Hepatic stellate cell (primary cell): ENCODE measurements at regions not wholly inside any gene's neighbourhood (a gene's known extent, or its start where the extent isn't known, plus 50 kb on each side); places are given as distances from the start of the nearest gene placed in this dataset.
"Not testable (repeated sequence)": the region's sequence is repeated elsewhere in the genome, so short reads cannot be mapped to it uniquely, and the experiment has no call there.

Experiments used
- DNase-seq: peaks from one replicate; pipeline ENCODE4 v3.0.0; 2011; ENCODE audit warnings: low spot score

GRCh38 chr4:110424144-110424543 is 51.8 kb upstream of the ENPEP start:
- DNase-seq = no peak

- DNase-seq = no peak
Measured at GRCh38 chr4:110418641-110419040, 57.3 kb upstream of the ENPEP start.

- DNase-seq = no peak
Measured at GRCh38 chr4:110417136-110417535, 58.8 kb upstream of the ENPEP start.

- DNase-seq = no peak
Measured at GRCh38 chr4:110415478-110415877, 60.5 kb upstream of the ENPEP start.

GRCh38 chr4:110415041-110415440 is 60.9 kb upstream of the ENPEP start:
- no peak for DNase-seq

- DNase-seq = no peak
Measured at GRCh38 chr4:110414561-110414920, 61.4 kb upstream of the ENPEP start.

- not testable (repeated sequence) for DNase-seq
Measured at GRCh38 chr4:110413807-110414560, 62.0 kb upstream of the ENPEP start.

GRCh38 chr4:110412354-110413065 is 63.4 kb upstream of the ENPEP start:
- DNase-seq = no peak

- no peak for DNase-seq
Measured at GRCh38 chr4:110411574-110412011, 64.4 kb upstream of the ENPEP start.

- DNase-seq = not testable (repeated sequence)
Measured at GRCh38 chr4:110410853-110411573, 64.9 kb upstream of the ENPEP start.

GRCh38 chr4:110400086-110400485 is 75.9 kb upstream of the ENPEP start:
- DNase-seq = no peak

GRCh38 chr4:110399046-110399445 is 76.9 kb upstream of the ENPEP start:
- not testable (repeated sequence) for DNase-seq

GRCh38 chr4:110396963-110397362 is 79.0 kb upstream of the ENPEP start:
- DNase-seq = no peak

- no peak for DNase-seq
Measured at GRCh38 chr4:110395421-110395820, 80.5 kb upstream of the ENPEP start.

- DNase-seq = no peak
Measured at GRCh38 chr4:110394871-110395270, 81.1 kb upstream of the ENPEP start.

GRCh38 chr4:110381784-110382183 is 94.2 kb upstream of the ENPEP start:
- no peak for DNase-seq

GRCh38 chr4:110372485-110372884 is 103.5 kb upstream of the ENPEP start:
- DNase-seq = no peak

- DNase-seq = no peak
Measured at GRCh38 chr4:110371016-110371770, 104.8 kb upstream of the ENPEP start.

GRCh38 chr4:110368409-110368808 is 107.5 kb upstream of the ENPEP start:
- no peak for DNase-seq

GRCh38 chr4:110367156-110367555 is 108.8 kb upstream of the ENPEP start:
- DNase-seq = no peak

- DNase-seq = no peak
Measured at GRCh38 chr4:110365761-110366160, 110.2 kb upstream of the ENPEP start.

- no peak for DNase-seq
Measured at GRCh38 chr4:110364911-110365520, 110.9 kb upstream of the ENPEP start.
